GM12872 (cell line): ENCODE measurements at regions not wholly inside any gene's neighbourhood (a gene's known extent, or its start where the extent isn't known, plus 50 kb on each side); places are given as distances from the start of the nearest gene placed in this dataset.

Experiments used
- CTCF ChIP-seq: IDR thresholded peaks from 3 replicates; pipeline ENCODE4 v1.5.1; 2011; ENCODE audit warnings: low read depth, mild to moderate bottlenecking, low read length, moderate library complexity; ENCODE audit not compliant: insufficient read depth

DNA sequence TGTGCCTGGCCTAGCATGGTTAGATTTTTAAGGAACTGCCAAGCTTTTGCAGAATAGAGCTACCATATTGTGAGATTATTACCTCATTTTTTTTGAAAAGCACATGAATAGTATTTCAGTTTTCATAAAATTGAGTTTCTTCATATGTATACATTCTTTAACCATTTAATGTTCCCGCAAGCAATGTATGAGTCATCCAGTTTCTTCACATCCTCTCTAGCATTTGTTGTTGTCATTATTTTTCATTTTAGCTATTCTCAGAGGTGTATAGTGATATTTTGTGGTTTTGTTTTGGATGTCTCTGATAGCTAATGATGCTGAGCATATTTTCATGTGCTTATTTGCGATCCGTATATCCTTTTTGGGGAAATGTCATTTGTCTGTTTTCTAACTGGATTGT, 74.9 kb downstream of the GLUD2 start:
- no peak for TF ChIP-seq CTCF

DNA sequence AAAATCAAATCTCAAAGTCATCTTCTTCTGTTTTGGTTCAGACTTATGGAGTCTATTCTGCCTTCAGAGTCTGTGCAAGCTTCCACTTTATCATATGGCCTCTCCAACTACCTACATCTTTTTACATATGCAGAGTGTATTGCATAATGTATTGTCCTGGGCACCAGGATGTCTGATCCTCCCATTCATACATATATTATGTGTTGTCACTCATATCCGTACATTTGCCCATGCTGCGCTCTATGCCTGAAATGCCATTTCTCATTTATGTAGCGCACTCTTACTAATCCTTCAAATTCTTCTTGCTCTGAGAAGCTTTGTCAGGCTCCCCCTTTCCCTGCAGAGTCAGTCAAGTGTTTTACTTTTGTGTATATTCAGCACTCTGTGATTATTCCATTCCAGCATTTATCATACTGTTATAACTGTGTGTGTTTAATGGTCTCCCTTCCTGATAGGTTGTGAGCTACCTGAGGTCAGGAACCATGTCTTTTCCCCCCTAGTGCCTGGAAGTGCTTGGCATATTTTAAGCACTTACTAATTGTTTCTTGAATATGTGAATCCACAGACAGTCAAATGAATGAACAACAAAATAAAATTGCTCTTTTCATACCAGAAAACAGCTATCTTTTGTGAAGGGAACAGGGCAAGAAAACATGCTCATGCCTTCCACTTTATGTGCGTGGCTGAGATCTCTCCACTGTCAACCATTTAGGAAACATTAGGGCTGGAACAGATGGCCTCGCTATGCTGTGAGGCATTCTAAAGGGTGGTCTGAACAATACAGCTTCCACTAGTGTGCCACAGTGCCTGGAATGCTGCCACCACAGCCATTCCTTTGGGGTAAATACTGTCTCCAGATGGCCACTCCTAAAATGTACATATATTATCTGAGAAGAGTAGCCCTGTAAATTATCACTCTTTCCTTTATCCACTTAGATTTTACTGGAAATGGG, 81.8 kb downstream of the GLUD2 start:
- no peak for TF ChIP-seq CTCF

DNA sequence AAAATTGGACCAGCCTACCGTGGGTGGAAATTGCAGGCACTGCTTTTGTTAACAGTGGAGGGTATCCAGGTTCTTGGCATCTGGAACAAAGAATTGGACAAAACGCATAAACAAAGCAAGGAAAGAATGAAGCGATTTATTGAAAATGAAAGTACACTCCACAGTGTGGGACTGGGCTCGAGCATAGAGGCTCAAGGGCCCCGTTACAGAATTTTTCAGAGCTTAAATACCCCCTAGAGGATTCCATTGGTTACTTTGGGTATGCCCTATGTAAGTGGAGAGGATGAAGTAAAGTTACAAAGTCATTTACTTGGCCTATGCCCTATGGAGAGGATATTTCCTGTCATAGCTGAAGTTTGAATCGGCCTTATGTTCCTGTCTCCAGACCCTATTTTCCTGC, 85.3 kb downstream of the GLUD2 start:
- no peak for TF ChIP-seq CTCF

- TF ChIP-seq CTCF: no peak
Measured at GRCh38 chrX:121135488-121136207, 88.2 kb downstream of the GLUD2 start.

- TF ChIP-seq CTCF: no peak
Measured at GRCh38 chrX:121146059-121146628, 98.7 kb downstream of the GLUD2 start.

GRCh38 chrX:121150217-121150616, 102.8 kb downstream of the GLUD2 start:
- TF ChIP-seq CTCF: no peak

- TF ChIP-seq CTCF: no peak
Measured at GRCh38 chrX:121151293-121151692, 103.9 kb downstream of the GLUD2 start.
